ENCODE measurements at regions not wholly inside any gene's neighbourhood (a gene's known extent, or its start where the extent isn't known, plus 50 kb on each side); places are given as distances from the start of the nearest gene placed in this dataset.

GRCh38 chr6:6851059-6851948, 256.5 kb upstream of the RREB1 start (continued):
- TF ChIP-seq MYNN (IDR thresholded peaks at IDR 0.05) (no peak), MYNN (CRISPR knock-in tag; IDR thresholded peaks at IDR 0.05) (no peak), KDM2B (CRISPR knock-in tag; IDR thresholded peaks at IDR 0.05) (no peak), POLR2H (tag; IDR thresholded peaks at IDR 0.05; ENCODE audit: low read depth) (no peak; the same call in 1 of the 2 replicates), NCOA1 (IDR thresholded peaks at IDR 0.05; ENCODE audit: low read depth) (no peak), NR2F6 (CRISPR knock-in tag; IDR thresholded peaks at IDR 0.05) (no peak), FOSL1 (tag; conservative IDR thresholded peaks at IDR 0.05) (peak; percentile 94), HDAC3 (IDR thresholded peaks at IDR 0.05; ENCODE audit: borderline replicate concordance, partially characterized antibody) (no peak), SP2 (IDR thresholded peaks at IDR 0.05; ENCODE audit: extremely low read depth, low read depth, low read length, poor library complexity, severe bottlenecking) (no peak), REST (IDR thresholded peaks at IDR 0.05; ENCODE audit: borderline replicate concordance) (peak; percentile 75), REST (CRISPR knock-in tag; IDR thresholded peaks at IDR 0.05; ENCODE audit: low read depth) (no peak), ZNF24 (IDR thresholded peaks at IDR 0.05) (no peak), ERF (CRISPR knock-in tag; IDR thresholded peaks at IDR 0.05) (no peak), MAFG (tag; conservative IDR thresholded peaks at IDR 0.05) (peak; percentile 57), ZBTB26 (CRISPR knock-in tag; IDR thresholded peaks at IDR 0.05) (no peak), FOXK2 (conservative IDR thresholded peaks at IDR 0.05 in 1 of 2, IDR thresholded peaks at IDR 0.05 in 1 of 2; ENCODE audit: low read depth in 2 of 2) (peak; percentile 95 to 97), MYBL2 (IDR thresholded peaks at IDR 0.05; ENCODE audit: low read depth) (no peak), MYBL2 (CRISPR knock-in tag; IDR thresholded peaks at IDR 0.05; ENCODE audit: borderline replicate concordance) (no peak), ETS2 (tag; IDR thresholded peaks at IDR 0.05; ENCODE audit: borderline replicate concordance, poor library complexity, severe bottlenecking) (no peak), SMAD4 (CRISPR knock-in tag; conservative IDR thresholded peaks at IDR 0.05) (peak; percentile 74)

Data from K562 (cell line).